ENCODE measurements at regions not wholly inside any gene's neighbourhood (a gene's known extent, or its start where the extent isn't known, plus 50 kb on each side); places are given as distances from the start of the nearest gene placed in this dataset.
"Not testable (repeated sequence)": the region's sequence is repeated elsewhere in the genome, so short reads cannot be mapped to it uniquely, and the experiment has no call there.

GRCh38 chr22:23497889-23498288 is 82.2 kb downstream of the IGLL1 start:
- TF ChIP-seq EZH2 (IDR thresholded peaks at IDR 0.05; ENCODE audit: borderline replicate concordance, low read depth, low read length, poor library complexity, severe bottlenecking); CTCF (conservative IDR thresholded peaks at IDR 0.05; ENCODE audit: low read depth, low read length): not testable (repeated sequence)
